Nephron progenitor cell (in vitro differentiated cells): ENCODE measurements at regions not wholly inside any gene's neighbourhood (a gene's known extent, or its start where the extent isn't known, plus 50 kb on each side); places are given as distances from the start of the nearest gene placed in this dataset.
"Not testable (repeated sequence)": the region's sequence is repeated elsewhere in the genome, so short reads cannot be mapped to it uniquely, and the experiment has no call there.

Experiments
- DNase-seq: peaks from one replicate; pipeline ENCODE4 v3.0.0; 2021
- H3K27ac Mint-ChIP-seq: 2 replicates; pipeline ENCODE4 v1.8.0; 2021; ENCODE audit warnings: mild to moderate bottlenecking, moderate library complexity, mixed read lengths
- H3K27me3 Mint-ChIP-seq: 2 replicates; pipeline ENCODE4 v1.8.0; 2021; ENCODE audit warnings: mild to moderate bottlenecking, low read depth, mixed read lengths; ENCODE audit not compliant: poor library complexity
- H3K36me3 Mint-ChIP-seq: 2 replicates; pipeline ENCODE4 v1.8.0; 2021; ENCODE audit warnings: low read depth, mixed read lengths
- H3K4me1 Mint-ChIP-seq: 2 replicates; pipeline ENCODE4 v1.8.0; 2021; ENCODE audit warnings: mixed read lengths
- H3K4me3 Mint-ChIP-seq: 2 replicates; pipeline ENCODE4 v1.8.0; 2021; ENCODE audit warnings: mild to moderate bottlenecking, moderate library complexity, mixed read lengths
- H3K9me3 Mint-ChIP-seq: 2 replicates; pipeline ENCODE4 v1.8.0; 2021; ENCODE audit warnings: mild to moderate bottlenecking, moderate library complexity, mixed read lengths
- TF ChIP-seq, protein P1 (sequence below): fragments of 200-600 bp; sonication (generic); IDR thresholded peaks from 2 replicates; pipeline ENCODE4 v1.5.0; 2021; ENCODE audit warnings: antibody characterized with exemption

DNA sequence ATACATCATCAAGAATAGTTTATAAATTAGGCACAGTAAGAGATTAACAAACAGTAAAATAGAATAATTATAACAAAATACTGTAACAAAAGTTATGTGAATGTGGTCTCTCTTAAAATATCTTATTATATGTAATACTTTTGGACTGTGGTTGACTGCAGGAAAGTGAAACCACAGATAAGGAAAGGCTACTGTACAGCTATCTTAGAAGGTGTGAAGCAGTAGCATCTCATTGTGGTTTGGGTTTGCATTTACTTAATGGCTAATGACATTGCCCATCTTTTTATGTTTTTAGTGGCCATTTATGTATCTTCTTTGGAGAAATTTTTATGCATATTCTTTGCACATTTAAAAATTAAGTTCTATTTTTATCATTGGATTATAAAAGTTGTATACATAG lies 296.4 kb upstream of the MAGI2 start:
- Mint-ChIP-seq H3K36me3 (no peaks in the 10 kb centered on the region), H3K9me3 (peaks cover 6% of the 10 kb centered on the region), H3K4me1 (no peaks in the 10 kb centered on the region), H3K27me3 (no peaks in the 10 kb centered on the region), H3K4me3 (no peak overlapping the region), H3K27ac (no peak overlapping the region)
- TF ChIP-seq, protein P1, sequence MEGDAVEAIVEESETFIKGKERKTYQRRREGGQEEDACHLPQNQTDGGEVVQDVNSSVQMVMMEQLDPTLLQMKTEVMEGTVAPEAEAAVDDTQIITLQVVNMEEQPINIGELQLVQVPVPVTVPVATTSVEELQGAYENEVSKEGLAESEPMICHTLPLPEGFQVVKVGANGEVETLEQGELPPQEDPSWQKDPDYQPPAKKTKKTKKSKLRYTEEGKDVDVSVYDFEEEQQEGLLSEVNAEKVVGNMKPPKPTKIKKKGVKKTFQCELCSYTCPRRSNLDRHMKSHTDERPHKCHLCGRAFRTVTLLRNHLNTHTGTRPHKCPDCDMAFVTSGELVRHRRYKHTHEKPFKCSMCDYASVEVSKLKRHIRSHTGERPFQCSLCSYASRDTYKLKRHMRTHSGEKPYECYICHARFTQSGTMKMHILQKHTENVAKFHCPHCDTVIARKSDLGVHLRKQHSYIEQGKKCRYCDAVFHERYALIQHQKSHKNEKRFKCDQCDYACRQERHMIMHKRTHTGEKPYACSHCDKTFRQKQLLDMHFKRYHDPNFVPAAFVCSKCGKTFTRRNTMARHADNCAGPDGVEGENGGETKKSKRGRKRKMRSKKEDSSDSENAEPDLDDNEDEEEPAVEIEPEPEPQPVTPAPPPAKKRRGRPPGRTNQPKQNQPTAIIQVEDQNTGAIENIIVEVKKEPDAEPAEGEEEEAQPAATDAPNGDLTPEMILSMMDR, result no peak
- no peak for DNase-seq

DNA sequence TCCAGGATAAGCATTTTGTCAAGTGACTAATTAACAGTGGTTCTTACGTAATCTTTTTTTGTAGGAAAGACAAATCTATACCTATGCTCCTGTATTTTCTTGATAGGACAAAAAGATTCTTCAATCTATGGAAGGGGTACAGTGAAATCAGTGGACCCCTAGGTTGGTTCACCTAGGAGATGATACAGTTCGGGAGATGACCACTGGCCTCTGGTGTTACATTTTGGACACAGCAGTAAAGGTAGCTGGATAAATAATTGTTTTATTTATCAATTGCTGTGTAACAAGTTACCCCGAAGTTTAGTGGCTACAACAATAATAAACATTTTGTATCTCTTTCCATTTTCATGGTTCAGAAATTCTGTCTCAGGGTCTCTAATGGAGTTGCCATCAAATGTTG lies 288.2 kb upstream of the MAGI2 start:
- no peaks in the 10 kb centered on the region for H3K36me3 Mint-ChIP-seq

GRCh38 chr7:79740076-79740475 lies 286.6 kb upstream of the MAGI2 start:
- no peaks in the 10 kb centered on the region for H3K27me3 Mint-ChIP-seq
- no peak for DNase-seq
- TF ChIP-seq, protein P1, result no peak
- peaks cover 6% of the 10 kb centered on the region for H3K9me3 Mint-ChIP-seq
- H3K27ac Mint-ChIP-seq, result peak overlapping the region; percentile 15
- no peaks in the 10 kb centered on the region for H3K36me3 Mint-ChIP-seq
- no peak overlapping the region for H3K4me3 Mint-ChIP-seq
- H3K4me1 Mint-ChIP-seq, result no peaks in the 10 kb centered on the region

More for the DNA sequence above, 288.2 kb upstream of the MAGI2 start:
- DNase-seq, result no peak
- H3K27ac Mint-ChIP-seq, result no peak overlapping the region
- no peaks in the 10 kb centered on the region for H3K27me3 Mint-ChIP-seq
- TF ChIP-seq, protein P1, result no peak
- H3K4me3 Mint-ChIP-seq, result no peak overlapping the region
- no peaks in the 10 kb centered on the region for H3K4me1 Mint-ChIP-seq
- H3K9me3 Mint-ChIP-seq, result peaks cover 6% of the 10 kb centered on the region

- H3K9me3 Mint-ChIP-seq, result peaks cover 14% of the 10 kb centered on the region
- not testable (repeated sequence) for DNase-seq, H3K4me3 Mint-ChIP-seq, H3K27me3 Mint-ChIP-seq, H3K4me1 Mint-ChIP-seq, H3K27ac Mint-ChIP-seq, H3K36me3 Mint-ChIP-seq
Measured at GRCh38 chr7:79739036-79739709, 285.7 kb upstream of the MAGI2 start.

- TF ChIP-seq, protein P1, result no peak
- H3K9me3 Mint-ChIP-seq, result peaks cover 41% of the 10 kb centered on the region
Measured at GRCh38 chr7:79736418-79736817, 283.0 kb upstream of the MAGI2 start.

DNA sequence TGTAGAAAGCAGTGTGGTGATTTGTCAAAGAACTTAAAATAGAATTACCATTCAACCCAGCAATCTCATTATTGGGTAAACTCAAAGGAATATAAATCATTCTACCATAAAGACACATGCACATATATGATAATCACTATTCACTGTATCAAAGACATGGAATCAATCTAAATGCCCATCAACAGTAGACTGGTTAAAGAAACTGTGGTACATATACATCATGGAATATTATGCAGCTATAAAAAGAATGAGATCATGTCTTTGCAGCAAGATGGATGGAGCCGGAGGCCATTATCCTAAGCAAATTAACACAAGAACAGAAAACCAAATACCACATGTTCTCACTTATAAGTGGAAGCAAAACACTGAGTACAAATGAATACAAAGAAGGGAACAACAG lies 281.5 kb upstream of the MAGI2 start:
- Mint-ChIP-seq H3K27ac (no peak overlapping the region), H3K36me3 (no peaks in the 10 kb centered on the region), H3K4me3 (no peak overlapping the region), H3K4me1 (no peaks in the 10 kb centered on the region), H3K9me3 (peaks cover 50% of the 10 kb centered on the region), H3K27me3 (peaks cover 4% of the 10 kb centered on the region)
- DNase-seq, result no peak
- TF ChIP-seq, protein P1, result no peak

More at GRCh38 chr7:79736418-79736817, 283.0 kb upstream of the MAGI2 start:
- no peak for DNase-seq
- Mint-ChIP-seq H3K4me3 (no peak overlapping the region), H3K36me3 (no peaks in the 10 kb centered on the region), H3K4me1 (no peaks in the 10 kb centered on the region), H3K27me3 (peaks cover 4% of the 10 kb centered on the region), H3K27ac (no peak overlapping the region)
